IMR-90 (cell line): ENCODE measurements at regions not wholly inside any gene's neighbourhood (a gene's known extent, or its start where the extent isn't known, plus 50 kb on each side); places are given as distances from the start of the nearest gene placed in this dataset.

Source experiments
- ATAC-seq: fragments of 200-7000 bp; cut with Tn5 transposase; 2 replicates; pipeline ENCODE4 v1.9.1; 2020; ENCODE audit warnings: low read depth, mild to moderate bottlenecking, moderate library complexity
- BruUV-seq: library from RNA; stranded (reverse); fragments of 400-500 nt; replicated peaks from 2 replicates; lab custom pipeline; 2021; lab: Mats Ljungman, UMichigan
- CTCF ChIA-PET: fragments of 300-600 bp; formaldehyde crosslinking; extraction: SDS; loops from one replicate; lab custom pipeline; 2021; ENCODE audit warnings: antibody characterized with exemption; lab: Yijun Ruan, JAX
- POLR2A ChIA-PET: fragments of 300-600 bp; sonication (Branson Sonifier 250); formaldehyde crosslinking; loops from one replicate; lab custom pipeline; 2022; ENCODE audit warnings: antibody characterized with exemption; ENCODE audit not compliant: unreplicated experiment; lab: Charles Lee
- DNase-seq: peaks from one replicate; pipeline ENCODE4 v3.0.0; 2013
- H2AFZ ChIP-seq: replicated peaks from 2 replicates; pipeline ENCODE3; 2013; ENCODE audit warnings: low read length, mild to moderate bottlenecking; ENCODE audit not compliant: poor library complexity
- H2AK5ac ChIP-seq: 2 replicates; pipeline ENCODE4 v1.6.1; 2013; ENCODE audit warnings: low read depth, low read length, inconsistent platforms
- H2AK9ac ChIP-seq: replicated peaks from 2 replicates; pipeline ENCODE3; 2013; ENCODE audit warnings: mild to moderate bottlenecking, low read depth, low read length, moderate library complexity; ENCODE audit not compliant: poor library complexity
- H2BK120ac ChIP-seq: 2 replicates; pipeline ENCODE4 v1.6.1; 2013; ENCODE audit warnings: low read depth, low read length, inconsistent platforms
- H2BK15ac ChIP-seq: 3 replicates; pipeline ENCODE4 v1.6.1; 2013; ENCODE audit warnings: low read depth, low read length, inconsistent platforms
- H2BK20ac ChIP-seq: 2 replicates; pipeline ENCODE4 v1.6.1; 2013; ENCODE audit warnings: low read depth, mild to moderate bottlenecking, inconsistent platforms, low read length, moderate library complexity
- H2BK5ac ChIP-seq: 2 replicates; pipeline ENCODE4 v1.6.1; 2013; ENCODE audit warnings: mild to moderate bottlenecking, low read depth, low read length, inconsistent platforms; ENCODE audit not compliant: poor library complexity, severe bottlenecking
- H3K14ac ChIP-seq: replicated peaks from 2 replicates; pipeline ENCODE4 v1.6.1; 2013; ENCODE audit warnings: low read depth, low read length, inconsistent platforms
- H3K18ac ChIP-seq: 2 replicates; pipeline ENCODE4 v1.6.1; 2013; ENCODE audit warnings: low read depth, low read length, control low read depth
- H3K23ac ChIP-seq: 2 replicates; pipeline ENCODE4 v1.6.1; 2013; ENCODE audit warnings: low read depth, low read length, inconsistent platforms
- H3K27ac ChIP-seq: 2 replicates; pipeline ENCODE4 v1.5.1; 2013; ENCODE audit warnings: mild to moderate bottlenecking, control low read depth, low read length; ENCODE audit not compliant: insufficient read depth
- H3K27me3 ChIP-seq: 2 replicates; pipeline ENCODE4 v1.6.1; 2013; ENCODE audit warnings: low read length; ENCODE audit not compliant: control insufficient read depth, insufficient read depth
- H3K36me3 ChIP-seq: 2 replicates; pipeline ENCODE4 v1.6.1; 2013; ENCODE audit warnings: low read length, mixed read lengths; ENCODE audit not compliant: control insufficient read depth, insufficient read depth
- H3K4ac ChIP-seq: 2 replicates; pipeline ENCODE4 v1.6.1; 2013; ENCODE audit warnings: low read depth, low read length, inconsistent platforms
- H3K4me1 ChIP-seq: 2 replicates; pipeline ENCODE4 v1.6.1; 2013; ENCODE audit warnings: low read length, mixed read lengths; ENCODE audit not compliant: control insufficient read depth, insufficient read depth
- H3K4me2 ChIP-seq: 2 replicates; pipeline ENCODE4 v1.6.1; 2013; ENCODE audit warnings: low read depth, mild to moderate bottlenecking, control low read depth, low read length, moderate library complexity
- H3K4me3 ChIP-seq: 2 replicates; pipeline ENCODE4 v1.5.1; 2013; ENCODE audit warnings: low read depth, mild to moderate bottlenecking, control low read depth, low read length, moderate library complexity; ENCODE audit not compliant: insufficient read depth
- H3K56ac ChIP-seq: 2 replicates; pipeline ENCODE4 v1.6.1; 2013; ENCODE audit warnings: low read length, inconsistent platforms; ENCODE audit not compliant: insufficient read depth; ENCODE audit errors: extremely low read depth
- H3K79me1 ChIP-seq, 2 experiments: 2 replicates each; pipeline ENCODE4 v1.6.1; 2013; ENCODE audit warnings: low read length in 2 of 2, inconsistent platforms in 1 of 2, low read depth in 1 of 2
- H3K9ac ChIP-seq: 2 replicates; pipeline ENCODE4 v1.6.1; 2013; ENCODE audit warnings: low read depth, low read length, control low read depth
- H3K9me1 ChIP-seq: 2 replicates; pipeline ENCODE4 v1.6.1; 2013; ENCODE audit warnings: low read length, inconsistent platforms; ENCODE audit not compliant: insufficient read depth
- H3K9me3 ChIP-seq: 2 replicates; pipeline ENCODE4 v1.6.1; 2013; ENCODE audit warnings: low read length; ENCODE audit not compliant: control insufficient read depth, insufficient read depth
- H4K20me1 ChIP-seq: 2 replicates; pipeline ENCODE4 v1.6.1; 2013; ENCODE audit warnings: low read length, inconsistent platforms; ENCODE audit not compliant: insufficient read depth
- H4K5ac ChIP-seq: 2 replicates; pipeline ENCODE4 v1.6.1; 2013; ENCODE audit warnings: mild to moderate bottlenecking, low read depth, low read length, control low read depth
- H4K8ac ChIP-seq, 2 experiments: 2 replicates each; pipeline ENCODE4 v1.6.1; 2013; ENCODE audit warnings: low read depth in 2 of 2, low read length in 2 of 2, control low read depth in 1 of 2, inconsistent platforms in 1 of 2
- H4K91ac ChIP-seq: 2 replicates; pipeline ENCODE4 v1.6.1; 2013; ENCODE audit warnings: low read depth, low read length, inconsistent platforms; ENCODE audit not compliant: insufficient read depth
- BHLHE40 ChIP-seq: fragments of 150-350 bp; IDR thresholded peaks from 2 replicates; pipeline ENCODE4 v1.6.1; 2016; ENCODE audit warnings: mild to moderate bottlenecking, low read depth, low read length
- CHD1 ChIP-seq: IDR thresholded peaks from 2 replicates; pipeline ENCODE4 v1.6.1; 2012; ENCODE audit warnings: low read depth, low read length, improper control_type of control experiment
- FOS ChIP-seq: fragments of 150-350 bp; IDR thresholded peaks from 2 replicates; pipeline ENCODE4 v1.6.1; 2016; ENCODE audit warnings: low read depth, low read length
- MAFK ChIP-seq: IDR thresholded peaks from 2 replicates; pipeline ENCODE4 v1.6.1; 2012; ENCODE audit warnings: low read depth, low read length, improper control_type of control experiment
- MAZ ChIP-seq: IDR thresholded peaks from 2 replicates; pipeline ENCODE4 v1.6.1; 2012; ENCODE audit warnings: low read depth, mild to moderate bottlenecking, low read length, improper control_type of control experiment, moderate library complexity, borderline replicate concordance
- MXI1 ChIP-seq: IDR thresholded peaks from 2 replicates; pipeline ENCODE4 v1.6.1; 2012; ENCODE audit warnings: low read depth, mild to moderate bottlenecking, low read length, moderate library complexity, borderline replicate concordance
- NFE2L2 ChIP-seq: fragments of 150-350 bp; IDR thresholded peaks from 2 replicates; pipeline ENCODE4 v1.6.1; 2016; ENCODE audit warnings: low read depth, mild to moderate bottlenecking, low read length
- POLR2A ChIP-seq: IDR thresholded peaks from 2 replicates; pipeline ENCODE4 v1.6.1; 2012; ENCODE audit warnings: mild to moderate bottlenecking, low read depth, low read length
- RAD21 ChIP-seq: IDR thresholded peaks from 2 replicates; pipeline ENCODE4 v1.6.1; 2012; ENCODE audit warnings: low read length, improper control_type of control experiment
- RFX5 ChIP-seq: IDR thresholded peaks from 2 replicates; pipeline ENCODE4 v1.8.0; 2012; ENCODE audit warnings: low read depth, mild to moderate bottlenecking, low read length, moderate library complexity
- SMC3 ChIP-seq: fragments of 150-350 bp; IDR thresholded peaks from 2 replicates; pipeline ENCODE4 v1.6.1; 2016; ENCODE audit warnings: low read depth, mild to moderate bottlenecking, antibody characterized with exemption, low read length, moderate library complexity
- WGBS, 2 experiments: methylation state at CpG; one replicate each; pipeline versions ENCODE4 v1.1.5 to v1.1.7; 2013; ENCODE audit warnings: missing lambda C conversion rate in 2 of 2; ENCODE audit not compliant: insufficient read length in 1 of 2; ENCODE audit errors: extremely low coverage in 2 of 2; 5-methylcytosine and 5-hydroxymethylcytosine counted together
- dilution Hi-C: fragments of 300-500 bp; cut with HindIII; formaldehyde crosslinking; loops from one replicate; pipeline ENCODE4 v1.14.3; 2018; ENCODE audit warnings: low sequenced_read_pairs; ENCODE audit not compliant: unreplicated experiment
- in situ Hi-C: fragments of 300-500 bp; cut with MboI; formaldehyde crosslinking; loops from 3 replicates; pipeline ENCODE4 v1.14.3; 2019; ENCODE audit warnings: low sequenced_read_pairs, inconsistent platforms, mixed read lengths
- intact Hi-C: fragments of 100-400 bp; cut with micrococcal nuclease; formaldehyde crosslinking; loops from 2 replicates; pipeline ENCODE4 v1.10.0; 2022
- TF ChIP-seq, protein P1 (sequence below): fragments of 150-350 bp; IDR thresholded peaks from 2 replicates; pipeline ENCODE4 v1.6.1; 2017; ENCODE audit warnings: mild to moderate bottlenecking, antibody characterized with exemption, low read length, low read depth

GRCh38 chr11:8749202-8749601 lies 66.6 kb downstream of the RPL27A start:
- in situ Hi-C loops, result no loop called here
- Histone ChIP-seq H3K23ac (no peak overlapping the region), H3K9ac (no peak overlapping the region), H3K9me3 (no peaks in the 10 kb centered on the region), H4K91ac (no peak overlapping the region), H2BK120ac (no peak overlapping the region), H2AFZ (no peak overlapping the region), H3K9me1 (peaks cover 39% of the 10 kb centered on the region), H2BK20ac (no peak overlapping the region), H3K18ac (no peak overlapping the region), H2AK9ac (no peak overlapping the region), H2AK5ac (no peak overlapping the region), H3K56ac (no peak overlapping the region), H4K8ac (no peak overlapping the region), H3K27me3 (no peaks in the 10 kb centered on the region), H3K4me1 (peaks cover 8% of the 10 kb centered on the region), H3K79me1 (peaks cover 18 to 71% of the 10 kb centered on the region in 2 experiments), H3K27ac (no peak overlapping the region), H4K5ac (no peak overlapping the region), H4K20me1 (peaks cover 8% of the 10 kb centered on the region; the same call in 1 of the 2 replicates), H3K4me2 (no peak overlapping the region), H3K4me3 (no peak overlapping the region), H3K4ac (no peak overlapping the region), H3K14ac (no peak overlapping the region), H3K36me3 (peaks cover 22% of the 10 kb centered on the region), H2BK15ac (no peak overlapping the region), H2BK5ac (no peak overlapping the region)
- CTCF ChIA-PET, result interaction anchor here (0.6 kb wide), 1 partner anchor 11 kb away, joined by 3 read pairs; no protein-coding TSS in a partner anchor
- no CpG with 5 or more reads among the region's 2 CpGs for WGBS, 2 experiments
- intact Hi-C loops, result no loop called here
- no TSS peak for BruUV-seq
- POLR2A ChIA-PET, result no interaction called here
- no peak for DNase-seq
- dilution Hi-C loops, result no loop called here
- TF ChIP-seq POLR2A (no peak), SMC3 (no peak), MXI1 (no peak), RFX5 (no peak), RAD21 (no peak), MAFK (no peak), MAZ (no peak), FOS (no peak), NFE2L2 (no peak), CHD1 (no peak), BHLHE40 (no peak)
- TF ChIP-seq, protein P1, sequence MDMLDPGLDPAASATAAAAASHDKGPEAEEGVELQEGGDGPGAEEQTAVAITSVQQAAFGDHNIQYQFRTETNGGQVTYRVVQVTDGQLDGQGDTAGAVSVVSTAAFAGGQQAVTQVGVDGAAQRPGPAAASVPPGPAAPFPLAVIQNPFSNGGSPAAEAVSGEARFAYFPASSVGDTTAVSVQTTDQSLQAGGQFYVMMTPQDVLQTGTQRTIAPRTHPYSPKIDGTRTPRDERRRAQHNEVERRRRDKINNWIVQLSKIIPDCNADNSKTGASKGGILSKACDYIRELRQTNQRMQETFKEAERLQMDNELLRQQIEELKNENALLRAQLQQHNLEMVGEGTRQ, result no peak
- ATAC-seq, result no peak
